Testis (tissue), 2 donors: ENCODE measurements at regions not wholly inside any gene's neighbourhood (a gene's known extent, or its start where the extent isn't known, plus 50 kb on each side); places are given as distances from the start of the nearest gene placed in this dataset.

Source experiments
- POLR2A ChIP-seq: fragments of 450-650 bp; IDR thresholded peaks from one replicate; pipeline ENCODE4 v1.6.1; 2017; ENCODE audit warnings: antibody characterized with exemption, mild to moderate bottlenecking, moderate library complexity
- TF ChIP-seq, protein P1 (sequence below), 3 experiments: fragments of 450-650 bp in 2 of 3; fragments of 200-600 bp in 1 of 3; sonication (generic) in 1 of 3; IDR thresholded peaks; one replicate each; pipeline ENCODE4 v1.5.1; 2016 to 2019; ENCODE audit warnings: antibody characterized with exemption in 3 of 3, mild to moderate bottlenecking in 2 of 3, moderate library complexity in 1 of 3

DNA sequence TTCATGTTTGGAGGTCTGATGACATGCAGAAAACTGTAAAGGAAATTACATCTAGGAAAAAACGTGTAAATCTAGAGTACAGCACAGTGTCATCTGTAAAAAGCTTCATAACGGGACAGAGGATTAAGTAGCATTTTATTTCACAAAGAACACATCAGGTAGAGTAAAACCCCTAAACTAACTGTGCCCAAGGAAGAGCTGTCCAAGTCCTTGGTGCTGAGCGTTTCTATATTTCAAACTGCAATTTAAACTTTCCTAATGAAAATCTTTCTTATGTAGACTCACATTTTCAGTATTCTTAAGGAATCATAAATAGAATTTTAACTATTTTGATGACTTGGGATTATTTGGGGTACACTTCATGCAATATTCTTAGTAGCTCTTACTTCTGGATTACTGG lies 646.2 kb downstream of the IPMK start:
- TF ChIP-seq, protein P1, sequence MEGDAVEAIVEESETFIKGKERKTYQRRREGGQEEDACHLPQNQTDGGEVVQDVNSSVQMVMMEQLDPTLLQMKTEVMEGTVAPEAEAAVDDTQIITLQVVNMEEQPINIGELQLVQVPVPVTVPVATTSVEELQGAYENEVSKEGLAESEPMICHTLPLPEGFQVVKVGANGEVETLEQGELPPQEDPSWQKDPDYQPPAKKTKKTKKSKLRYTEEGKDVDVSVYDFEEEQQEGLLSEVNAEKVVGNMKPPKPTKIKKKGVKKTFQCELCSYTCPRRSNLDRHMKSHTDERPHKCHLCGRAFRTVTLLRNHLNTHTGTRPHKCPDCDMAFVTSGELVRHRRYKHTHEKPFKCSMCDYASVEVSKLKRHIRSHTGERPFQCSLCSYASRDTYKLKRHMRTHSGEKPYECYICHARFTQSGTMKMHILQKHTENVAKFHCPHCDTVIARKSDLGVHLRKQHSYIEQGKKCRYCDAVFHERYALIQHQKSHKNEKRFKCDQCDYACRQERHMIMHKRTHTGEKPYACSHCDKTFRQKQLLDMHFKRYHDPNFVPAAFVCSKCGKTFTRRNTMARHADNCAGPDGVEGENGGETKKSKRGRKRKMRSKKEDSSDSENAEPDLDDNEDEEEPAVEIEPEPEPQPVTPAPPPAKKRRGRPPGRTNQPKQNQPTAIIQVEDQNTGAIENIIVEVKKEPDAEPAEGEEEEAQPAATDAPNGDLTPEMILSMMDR (IDR thresholded peaks at IDR 0.05), result no peak
- TF ChIP-seq POLR2A, result no peak
